ENCODE measurements at regions not wholly inside any gene's neighbourhood (a gene's known extent, or its start where the extent isn't known, plus 50 kb on each side); places are given as distances from the start of the nearest gene placed in this dataset.
"Not testable (repeated sequence)": the region's sequence is repeated elsewhere in the genome, so short reads cannot be mapped to it uniquely, and the experiment has no call there.

GRCh38 chr13:110017379-110017778 lies 231.0 kb upstream of the IRS2 start:
- intact Hi-C loops (cut with DNase I), result no loop called here
- DNase-seq, result no peak

- DNase-seq, result no peak
- intact Hi-C loops (cut with DNase I), result no loop called here
Measured at GRCh38 chr13:110015253-110015652, 228.9 kb upstream of the IRS2 start.

- DNase-seq, result no peak
- intact Hi-C loops (cut with DNase I), result no loop called here
Measured at GRCh38 chr13:110014719-110015118, 228.3 kb upstream of the IRS2 start.

DNA sequence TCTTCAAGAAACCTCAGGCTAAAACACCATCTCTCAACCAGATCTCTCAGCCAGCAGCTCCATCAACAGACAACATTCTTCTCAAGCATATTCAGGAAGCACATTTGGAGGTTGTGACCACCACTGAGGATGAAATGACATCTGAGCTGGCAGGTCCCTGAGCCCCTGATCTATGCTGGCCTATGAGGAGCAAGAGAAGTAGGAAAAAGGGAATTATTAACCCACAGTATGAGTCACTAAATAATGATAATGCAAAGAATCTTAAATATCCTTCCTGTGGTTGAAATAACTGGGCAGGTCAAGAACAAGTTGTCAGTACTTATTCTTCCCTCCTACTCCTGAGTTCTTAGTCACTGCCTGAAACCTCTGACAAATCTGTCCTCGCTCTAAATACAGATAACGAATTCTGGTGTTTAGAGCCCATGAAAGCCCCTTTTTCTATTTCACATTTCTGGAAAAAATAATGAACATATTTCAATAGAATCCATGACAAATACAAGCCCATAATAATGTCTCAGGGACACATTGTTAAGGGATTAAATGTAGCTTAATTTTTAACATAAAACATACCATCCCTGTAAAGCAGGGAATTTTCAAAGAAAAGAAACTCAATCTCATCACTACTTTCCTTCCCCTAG lies 225.8 kb upstream of the IRS2 start:
- no peak for DNase-seq
- intact Hi-C loops (cut with DNase I), result no loop called here

DNA sequence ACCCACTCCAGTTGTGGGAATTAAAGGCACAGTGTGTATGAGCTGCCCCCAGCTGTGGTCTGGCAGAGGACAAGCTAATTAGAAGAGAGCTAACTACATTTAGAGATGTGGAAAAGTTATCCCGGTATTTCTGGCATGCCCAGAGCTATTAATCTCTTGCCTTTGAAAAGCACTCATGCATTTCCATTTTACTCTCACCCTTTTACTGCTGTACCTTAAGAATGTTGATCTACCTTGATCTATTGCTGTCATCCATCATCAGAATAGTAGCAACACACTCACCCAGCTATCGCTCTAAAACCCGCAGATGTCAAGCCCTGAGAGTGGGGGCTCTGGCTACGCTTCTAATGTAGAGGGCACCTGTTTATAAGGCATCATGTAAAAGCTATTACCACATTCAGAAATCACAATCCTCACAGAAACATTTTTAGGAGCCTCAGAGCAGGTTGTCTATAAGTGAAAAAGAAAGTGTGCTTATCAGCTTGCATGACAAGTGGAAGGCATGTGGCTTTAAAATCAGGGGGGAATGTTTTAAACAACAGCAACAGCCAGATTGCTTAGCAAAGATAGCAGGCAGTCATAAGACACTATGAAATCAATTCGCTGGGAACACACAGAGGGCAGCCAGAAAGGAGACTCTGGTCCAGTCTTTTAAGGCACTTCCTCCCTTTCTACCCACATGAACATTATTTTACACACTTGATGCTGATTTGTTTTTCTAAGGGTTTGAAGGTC lies 224.2 kb upstream of the IRS2 start:
- intact Hi-C loops (cut with DNase I), result no loop called here
- no peak for DNase-seq

GRCh38 chr13:110008816-110009215 lies 222.4 kb upstream of the IRS2 start:
- intact Hi-C loops (cut with DNase I), result no loop called here
- DNase-seq, result no peak

DNA sequence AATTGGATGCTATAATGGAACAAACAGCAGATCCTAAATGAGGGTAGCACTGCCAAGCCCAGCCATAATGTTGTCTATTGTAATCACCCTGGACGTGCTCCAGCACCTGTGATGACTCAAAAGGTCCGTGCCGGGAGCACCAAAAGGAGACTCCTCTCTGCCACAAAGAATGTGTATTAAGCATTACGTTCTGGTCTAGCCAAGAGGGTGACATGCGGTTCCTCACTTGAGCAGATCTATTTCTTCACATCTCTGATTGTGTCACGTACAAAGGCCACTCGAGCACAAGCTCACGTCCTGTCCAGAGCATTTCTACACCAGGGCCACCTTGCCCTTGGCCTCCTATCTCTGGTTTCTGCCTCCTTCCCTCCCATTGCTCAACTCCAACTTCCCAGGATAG lies 219.9 kb upstream of the IRS2 start:
- intact Hi-C loops (cut with DNase I), result no loop called here
- no peak for DNase-seq

DNA sequence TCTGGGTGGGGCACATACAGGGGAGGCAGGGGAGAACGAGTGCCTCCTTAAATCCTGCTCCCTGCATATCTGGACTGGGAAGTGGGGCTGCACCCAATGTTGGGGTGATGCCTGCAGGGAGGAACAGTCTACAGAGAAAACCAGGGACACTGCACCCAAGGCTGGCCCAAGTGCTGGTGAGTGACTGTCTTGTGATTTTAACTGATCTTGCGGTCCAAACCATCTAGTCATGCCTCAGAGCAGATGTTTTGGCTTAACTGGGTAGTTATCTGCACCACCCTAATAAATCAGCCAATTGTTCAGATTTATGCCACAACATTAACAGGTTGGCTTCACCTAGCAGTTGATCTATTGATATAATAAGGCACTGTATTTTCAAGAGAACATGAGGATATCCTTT lies 219.2 kb upstream of the IRS2 start:
- intact Hi-C loops (cut with DNase I), result no loop called here
- DNase-seq, result no peak

DNA sequence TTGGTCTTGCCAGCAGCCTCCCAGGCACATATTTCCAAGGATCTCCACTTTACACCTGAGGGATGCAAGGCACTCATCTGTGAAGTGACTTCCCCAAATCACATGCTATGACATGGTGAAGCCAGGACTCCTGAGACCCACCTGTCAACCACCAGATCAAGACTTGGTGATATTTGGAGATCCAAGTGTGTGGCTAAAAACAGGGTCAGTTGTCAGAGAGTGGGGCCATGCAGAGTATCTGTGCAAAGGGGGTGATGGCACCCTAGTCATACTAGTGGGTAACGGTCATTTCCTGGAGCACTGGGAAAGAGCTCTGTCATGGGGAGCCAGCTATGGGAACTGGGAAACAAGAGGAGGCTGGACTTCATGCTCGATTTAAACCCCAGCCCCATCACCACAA lies 218.4 kb upstream of the IRS2 start:
- no peak for DNase-seq
- intact Hi-C loops (cut with DNase I), result no loop called here

- intact Hi-C loops (cut with DNase I), result no loop called here
- DNase-seq, result no peak
Measured at GRCh38 chr13:110001670-110002275, 215.4 kb upstream of the IRS2 start.

DNA sequence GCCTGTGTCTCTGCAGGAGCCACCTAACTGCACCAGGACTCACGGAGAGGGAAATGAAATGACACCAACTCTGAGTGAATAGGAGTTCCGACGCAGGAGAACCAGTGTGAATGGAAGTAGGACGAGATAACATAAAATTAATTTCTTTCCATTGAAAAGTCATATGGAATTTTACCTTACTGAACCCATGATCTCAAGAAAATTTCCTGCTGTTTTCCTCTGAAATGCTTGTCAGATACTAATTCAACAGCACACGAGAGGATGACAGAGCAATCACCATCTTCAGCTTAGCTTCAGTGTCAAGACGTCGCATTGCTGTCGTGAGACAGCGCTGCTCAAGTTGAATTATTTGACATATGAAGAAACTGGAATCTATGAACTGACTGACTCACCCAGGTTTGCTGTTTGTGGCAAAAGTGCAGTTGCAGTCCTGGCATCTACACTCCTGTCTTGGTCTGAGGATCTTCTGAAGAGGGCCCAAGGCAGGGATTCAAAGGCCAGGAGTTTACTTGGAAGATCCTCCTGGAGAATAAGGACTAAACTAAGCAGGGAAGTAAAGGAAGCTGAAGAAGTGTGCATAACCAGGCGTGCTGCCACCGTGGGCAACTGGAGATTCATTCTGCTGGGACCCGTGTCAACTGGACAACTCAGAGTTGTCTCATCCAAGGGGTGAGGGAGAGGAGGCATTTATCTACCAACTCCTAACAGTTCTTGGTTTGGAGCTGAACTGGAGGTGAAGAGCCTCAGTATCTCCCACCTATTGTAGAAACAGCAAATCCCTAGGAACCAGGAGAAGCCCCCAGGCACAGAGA lies 214.4 kb upstream of the IRS2 start:
- intact Hi-C loops (cut with DNase I), result no loop called here

GRCh38 chr13:109999659-110000533 lies 213.5 kb upstream of the IRS2 start:
- intact Hi-C loops (cut with DNase I), result no loop called here
- peak in 8 of 42 donors; percentile 9 to 45 (median 23) for DNase-seq

More for the DNA sequence above, 214.4 kb upstream of the IRS2 start:
- DNase-seq, result peak in 2 of 42 donors; percentile 11 to 13

DNA sequence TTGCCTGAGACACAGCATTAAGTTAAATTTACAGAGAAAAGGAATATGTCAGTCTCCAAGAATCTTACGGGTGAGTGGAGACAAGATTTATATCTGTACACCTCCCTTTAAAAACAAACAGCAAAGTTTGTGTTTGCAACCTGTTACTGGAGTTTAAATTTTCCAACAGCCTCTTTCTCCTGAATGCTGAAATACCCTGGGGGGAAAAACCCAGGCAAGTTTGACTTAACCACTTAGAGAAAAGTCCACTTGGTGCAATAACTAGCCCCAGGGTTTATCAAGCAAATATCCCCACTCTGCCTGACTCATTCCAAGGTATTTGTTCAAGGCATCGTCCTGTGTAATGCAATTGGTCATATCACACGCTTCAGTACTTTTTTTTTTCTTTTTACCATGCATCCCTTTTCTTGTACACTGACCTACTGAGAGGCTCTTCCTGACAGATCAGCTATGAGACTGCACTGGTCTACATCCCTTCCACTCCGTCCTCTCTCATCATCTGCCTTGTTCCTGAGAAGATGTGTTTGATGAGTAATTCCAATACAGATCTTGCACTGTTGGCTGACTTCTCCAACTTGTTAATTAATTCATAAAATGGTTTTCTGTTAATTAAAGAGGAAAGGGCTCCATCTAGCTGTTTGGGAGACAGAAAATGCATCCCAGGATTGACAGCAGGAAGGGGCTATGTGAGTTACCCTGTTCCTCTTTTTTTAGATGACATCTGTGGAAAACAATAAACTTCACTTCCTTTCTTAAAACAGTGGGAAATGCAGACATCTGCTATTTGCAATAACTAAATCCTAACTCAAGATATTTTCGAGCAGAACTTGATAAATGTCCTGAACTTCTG lies 212.5 kb upstream of the IRS2 start:
- DNase-seq, result no peak
- intact Hi-C loops (cut with DNase I), result no loop called here

DNA sequence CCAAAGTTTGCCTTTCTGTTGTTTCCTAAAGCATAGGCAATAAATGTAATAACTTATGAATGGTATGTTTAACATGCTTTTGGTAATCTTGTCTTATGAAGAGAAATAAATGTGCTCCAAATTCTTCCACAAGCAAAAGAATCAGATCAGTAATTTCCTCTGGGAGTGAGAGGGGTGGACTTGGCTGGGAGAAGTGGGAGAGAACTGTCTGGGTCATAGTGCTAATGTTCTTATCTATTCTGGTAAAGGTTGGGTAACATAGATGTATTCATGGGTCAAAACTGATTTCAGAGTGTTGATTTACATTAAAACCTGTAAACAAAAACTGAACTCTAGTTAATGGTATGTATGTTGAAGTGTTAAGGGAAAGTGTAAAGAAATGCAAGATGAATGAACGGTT lies 211.7 kb upstream of the IRS2 start:
- intact Hi-C loops (cut with DNase I), result no loop called here
- no peak for DNase-seq

DNA sequence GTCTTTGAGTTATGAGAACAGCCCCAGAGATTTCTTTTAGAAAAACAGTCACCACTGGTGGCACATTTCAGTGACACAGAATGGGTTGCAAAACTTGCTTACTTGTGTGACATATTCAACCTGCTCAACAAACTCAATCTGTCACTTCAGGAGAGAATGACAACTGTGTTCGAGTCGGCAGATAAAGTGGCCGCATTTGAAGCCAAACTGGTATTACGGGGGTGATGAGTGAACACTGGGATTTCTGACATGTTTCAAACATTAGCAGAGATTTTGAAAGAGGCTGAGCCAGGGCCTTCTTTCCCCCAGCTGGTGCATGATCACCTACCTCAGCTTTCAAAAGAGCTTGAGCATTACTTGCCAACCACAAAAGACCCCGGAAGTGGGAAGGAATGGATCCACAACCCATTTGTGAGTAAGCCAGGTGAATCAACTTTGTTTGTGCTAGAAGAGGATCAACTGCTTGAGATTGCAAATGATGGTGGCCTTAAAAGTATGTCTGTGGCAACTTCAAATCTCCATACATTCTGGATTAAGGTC lies 210.7 kb upstream of the IRS2 start:
- intact Hi-C loops (cut with DNase I); DNase-seq: not testable (repeated sequence)

- DNase-seq, result no peak
- intact Hi-C loops (cut with DNase I), result no loop called here
Measured at GRCh38 chr13:109996404-109996960, 210.1 kb upstream of the IRS2 start.

DNA sequence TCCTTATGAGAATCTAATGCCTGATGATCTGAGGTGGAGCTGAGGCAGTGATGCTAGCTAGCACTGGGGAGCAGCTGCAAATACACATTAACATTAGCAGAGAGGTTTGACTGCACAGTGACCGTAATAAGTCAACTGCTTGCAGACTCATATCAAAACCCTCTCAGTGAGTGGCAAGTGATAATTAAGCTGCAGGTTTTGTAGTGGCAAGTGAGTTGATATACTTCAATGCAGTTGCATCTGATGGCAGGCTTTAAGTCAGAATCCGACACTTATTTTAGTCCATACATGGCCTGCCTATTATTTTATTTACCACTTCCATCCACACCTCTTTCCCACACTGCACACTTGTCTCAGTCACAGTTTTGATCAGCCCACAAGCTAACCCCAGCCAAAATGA lies 209.2 kb upstream of the IRS2 start:
- no peak for DNase-seq
- intact Hi-C loops (cut with DNase I), result no loop called here

Measured in head of caudate nucleus (tissue), 42 donors.